SK-N-MC (cell line): ENCODE measurements at regions not wholly inside any gene's neighbourhood (a gene's known extent, or its start where the extent isn't known, plus 50 kb on each side); places are given as distances from the start of the nearest gene placed in this dataset.

ENCODE experiments used
- EZH2 ChIP-seq: fragments of 200-600 bp; sonication (generic); IDR thresholded peaks from one replicate; pipeline ENCODE4 v1.6.1; 2017; ENCODE audit warnings: antibody characterized with exemption
- FOXP2 ChIP-seq: optimal IDR thresholded peaks from 2 replicates; pipeline ENCODE3; 2011; ENCODE audit warnings: mild to moderate bottlenecking, moderate library complexity; ENCODE audit not compliant: insufficient read depth; ENCODE audit errors: extremely low read length, control extremely low read depth
- POLR2AphosphoS5 ChIP-seq: IDR thresholded peaks from 2 replicates; pipeline ENCODE4 v1.6.1; 2012; ENCODE audit warnings: mild to moderate bottlenecking, low read depth, low read length, borderline replicate concordance

DNA sequence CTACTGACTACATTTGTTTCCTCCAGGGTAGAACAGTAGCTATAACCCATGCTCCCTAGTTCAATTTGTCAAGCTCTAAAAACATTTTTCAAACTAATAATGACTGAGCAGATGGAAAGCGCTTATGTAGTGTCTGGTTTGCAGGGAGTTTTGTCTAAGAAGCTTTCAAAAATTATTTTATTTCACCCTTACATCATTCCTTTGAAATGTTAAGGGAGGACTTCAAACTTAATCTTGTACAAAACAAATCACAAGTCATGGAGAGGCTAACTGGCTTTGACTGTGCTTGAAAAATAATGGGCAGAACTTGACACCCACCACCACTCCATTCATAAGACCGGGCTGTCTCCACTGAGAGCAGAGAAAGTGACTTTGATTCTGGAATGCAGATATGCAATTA, 153.4 kb upstream of the QRFPR start:
- no peak for TF ChIP-seq POLR2AphosphoS5
- no peak for TF ChIP-seq EZH2
- TF ChIP-seq FOXP2, result no peak
